Kidney (tissue), 13 donors: ENCODE measurements at regions not wholly inside any gene's neighbourhood (a gene's known extent, or its start where the extent isn't known, plus 50 kb on each side); places are given as distances from the start of the nearest gene placed in this dataset.

Experiments
- DNase-seq, 5 donors: peaks; one replicate each; pipeline ENCODE4 v3.0.0-alpha.2; 2013 to 2020
- FAIRE-seq: peaks from 2 replicates; lab custom pipeline; 2012; peaks lifted over from hg19 to GRCh38; lab: Jason Lieb, UNC
- H3K27ac ChIP-seq, 2 donors: one replicate each; pipeline ENCODE4 v1.7.0; 2013; ENCODE audit warnings: low read depth in 2 of 2, low read length in 2 of 2, inconsistent platforms in 1 of 2
- H3K27me3 ChIP-seq: one replicate; pipeline ENCODE4 v1.7.1; 2013; ENCODE audit warnings: low read length, inconsistent platforms; ENCODE audit not compliant: control insufficient read depth, insufficient read depth
- H3K36me3 ChIP-seq, 3 donors: one replicate each; pipeline versions ENCODE4 v1.7.0 to v1.7.1; 2013; ENCODE audit warnings: low read length in 3 of 3, control low read depth in 1 of 3, inconsistent platforms in 1 of 3; ENCODE audit not compliant: insufficient read depth in 3 of 3, control insufficient read depth in 2 of 3
- H3K4me1 ChIP-seq, 3 donors: one replicate each; pipeline versions ENCODE4 v1.7.0 to v1.7.1; 2013; ENCODE audit warnings: low read length in 3 of 3, inconsistent platforms in 1 of 3, low read depth in 1 of 3; ENCODE audit not compliant: control insufficient read depth in 2 of 3, insufficient read depth in 2 of 3
- H3K4me3 ChIP-seq, 3 donors: one replicate each; pipeline versions ENCODE4 v1.7.0 to v1.8.1; 2013; ENCODE audit warnings: low read length in 3 of 3, control low read depth in 1 of 3, inconsistent platforms in 1 of 3
- H3K9ac ChIP-seq, 3 donors: one replicate each; pipeline versions ENCODE4 v1.7.0 to v1.7.1; 2013; ENCODE audit warnings: low read length in 3 of 3, control low read depth in 1 of 3, inconsistent platforms in 1 of 3
- H3K9me3 ChIP-seq, 3 donors: one replicate each; pipeline versions ENCODE4 v1.7.0 to v1.7.1; 2013; ENCODE audit warnings: low read length in 3 of 3, control low read depth in 1 of 3, inconsistent platforms in 1 of 3; ENCODE audit not compliant: control insufficient read depth in 2 of 3, insufficient read depth in 1 of 3
- intact Hi-C: fragments of 100-400 bp; cut with DNase I; formaldehyde crosslinking; loops from one replicate; pipeline ENCODE4 v1.11.1; 2022
- TF ChIP-seq, protein P1 (sequence below): IDR thresholded peaks from 3 replicates; pipeline ENCODE4 v1.5.1; 2012; ENCODE audit warnings: mild to moderate bottlenecking, moderate library complexity, borderline replicate concordance; ENCODE audit not compliant: insufficient read depth; ENCODE audit errors: extremely low read depth
- donor health status: control.
- donor health status: control.
- donor health status: control.
- donor health status: control.
- donor health status: control.
- donor health status: DM: yes; HTN: yes; CAD: no.
- donor health status: Normal renal cell carcinoma (clear cell type).

GRCh38 chr2:166628478-166629136 is 134.6 kb upstream of the SCN7A start:
- TF ChIP-seq, protein P1, sequence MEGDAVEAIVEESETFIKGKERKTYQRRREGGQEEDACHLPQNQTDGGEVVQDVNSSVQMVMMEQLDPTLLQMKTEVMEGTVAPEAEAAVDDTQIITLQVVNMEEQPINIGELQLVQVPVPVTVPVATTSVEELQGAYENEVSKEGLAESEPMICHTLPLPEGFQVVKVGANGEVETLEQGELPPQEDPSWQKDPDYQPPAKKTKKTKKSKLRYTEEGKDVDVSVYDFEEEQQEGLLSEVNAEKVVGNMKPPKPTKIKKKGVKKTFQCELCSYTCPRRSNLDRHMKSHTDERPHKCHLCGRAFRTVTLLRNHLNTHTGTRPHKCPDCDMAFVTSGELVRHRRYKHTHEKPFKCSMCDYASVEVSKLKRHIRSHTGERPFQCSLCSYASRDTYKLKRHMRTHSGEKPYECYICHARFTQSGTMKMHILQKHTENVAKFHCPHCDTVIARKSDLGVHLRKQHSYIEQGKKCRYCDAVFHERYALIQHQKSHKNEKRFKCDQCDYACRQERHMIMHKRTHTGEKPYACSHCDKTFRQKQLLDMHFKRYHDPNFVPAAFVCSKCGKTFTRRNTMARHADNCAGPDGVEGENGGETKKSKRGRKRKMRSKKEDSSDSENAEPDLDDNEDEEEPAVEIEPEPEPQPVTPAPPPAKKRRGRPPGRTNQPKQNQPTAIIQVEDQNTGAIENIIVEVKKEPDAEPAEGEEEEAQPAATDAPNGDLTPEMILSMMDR: no peak
- Histone ChIP-seq H3K9me3 (peaks cover 0 to 21% (median 0%) of the 10 kb centered on the region in 3 donors), H3K4me3 (no peak overlapping the region), H3K36me3 (no peaks in the 10 kb centered on the region), H3K27me3 (no peaks in the 10 kb centered on the region), H3K4me1 (no peaks in the 10 kb centered on the region), H3K27ac (no peak overlapping the region), H3K9ac (no peak overlapping the region)
- no peak for DNase-seq
- intact Hi-C loops: no loop called here
- FAIRE-seq: no peak

GRCh38 chr2:166627893-166628292 is 133.8 kb upstream of the SCN7A start:
- Histone ChIP-seq H3K4me1 (no peaks in the 10 kb centered on the region), H3K9ac (no peak overlapping the region), H3K4me3 (no peak overlapping the region), H3K9me3 (peaks cover 0 to 21% (median 0%) of the 10 kb centered on the region in 3 donors), H3K27ac (no peak overlapping the region), H3K36me3 (no peaks in the 10 kb centered on the region), H3K27me3 (no peaks in the 10 kb centered on the region)
- TF ChIP-seq, protein P1: no peak
- intact Hi-C loops: no loop called here
- no peak for FAIRE-seq
- DNase-seq: no peak

GRCh38 chr2:166625670-166626069 is 131.6 kb upstream of the SCN7A start:
- Histone ChIP-seq H3K27me3 (no peaks in the 10 kb centered on the region), H3K36me3 (no peaks in the 10 kb centered on the region), H3K27ac (no peak overlapping the region), H3K4me1 (no peaks in the 10 kb centered on the region), H3K9ac (no peak overlapping the region), H3K9me3 (peaks cover 0 to 3% (median 0%) of the 10 kb centered on the region in 3 donors), H3K4me3 (no peak overlapping the region)
- TF ChIP-seq, protein P1: no peak
- DNase-seq: no peak
- no peak for FAIRE-seq
- intact Hi-C loops: no loop called here

DNA sequence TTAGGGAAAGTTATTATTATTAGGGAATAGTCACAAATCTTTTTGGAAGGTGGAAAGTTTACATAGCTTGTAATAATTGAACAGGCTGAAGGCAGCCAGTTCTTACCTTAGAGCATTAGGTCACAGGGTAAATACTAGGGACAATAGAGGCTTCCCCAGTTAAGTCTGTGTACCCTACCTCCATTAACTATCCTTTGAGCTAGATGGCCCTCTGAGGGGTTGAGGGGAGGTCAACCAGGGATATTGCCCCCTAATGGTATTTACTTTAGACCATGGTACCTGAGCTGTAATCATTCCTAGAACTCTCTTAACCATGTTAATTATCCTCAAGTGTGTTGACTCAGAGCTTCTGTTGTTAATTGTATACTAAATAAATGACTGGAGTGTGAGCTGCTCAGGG is 120.5 kb upstream of the SCN7A start:
- no peaks in the 10 kb centered on the region for H3K36me3 ChIP-seq
- no peak for FAIRE-seq
- no peak overlapping the region for H3K27ac ChIP-seq
- TF ChIP-seq, protein P1: no peak
- no peaks in the 10 kb centered on the region for H3K9me3 ChIP-seq
- H3K4me1 ChIP-seq: peaks cover 0 to 4% (median 4%) of the 10 kb centered on the region in 3 donors
- no peak overlapping the region for H3K4me3 ChIP-seq
- H3K27me3 ChIP-seq: no peaks in the 10 kb centered on the region
- intact Hi-C loops: no loop called here
- peak in 2 of 5 donors; percentile 14 to 36 for DNase-seq
- H3K9ac ChIP-seq: no peak overlapping the region
